ENCODE measurements at regions not wholly inside any gene's neighbourhood (a gene's known extent, or its start where the extent isn't known, plus 50 kb on each side); places are given as distances from the start of the nearest gene placed in this dataset.

GRCh38 chr2:13572466-13572865 lies 855.7 kb downstream of the TRIB2 start:
- no peaks in the 10 kb centered on the region for H3K4me1 ChIP-seq (ENCODE audit: control insufficient read depth in 3 of 3, insufficient read depth in 2 of 3, low read depth in 1 of 3, low read length in 2 of 3)
- no peaks in the 10 kb centered on the region for H3K36me3 ChIP-seq (ENCODE audit: control insufficient read depth in 3 of 3, insufficient read depth in 2 of 3, low read depth in 1 of 3, low read length in 3 of 3)
- H3K27ac ChIP-seq (ENCODE audit: low read depth in 1 of 3, low read length in 2 of 3): no peak overlapping the region
- WGBS, 3 donors: 83 to 93% (median 92%) methylated on average over 2 of the region's 2 CpGs
- H3K9me3 ChIP-seq (ENCODE audit: control insufficient read depth in 2 of 2, insufficient read depth in 1 of 2, low read depth in 1 of 2, low read length in 1 of 2): no peaks in the 10 kb centered on the region
- DNase-seq: no peak
- no peaks in the 10 kb centered on the region for H3K27me3 ChIP-seq (ENCODE audit: control insufficient read depth in 3 of 3, insufficient read depth in 3 of 3, low read length in 3 of 3)
- no peak for FAIRE-seq
- no peak overlapping the region for H3K4me3 ChIP-seq (ENCODE audit: low read depth in 1 of 3, low read length in 3 of 3)

GRCh38 chr2:13574831-13575230 lies 858.1 kb downstream of the TRIB2 start:
- Histone ChIP-seq H3K4me1 (ENCODE audit: control insufficient read depth in 3 of 3, insufficient read depth in 2 of 3, low read depth in 1 of 3, low read length in 2 of 3) (no peaks in the 10 kb centered on the region), H3K9me3 (ENCODE audit: control insufficient read depth in 2 of 2, insufficient read depth in 1 of 2, low read depth in 1 of 2, low read length in 1 of 2) (no peaks in the 10 kb centered on the region), H3K27me3 (ENCODE audit: control insufficient read depth in 3 of 3, insufficient read depth in 3 of 3, low read length in 3 of 3) (no peaks in the 10 kb centered on the region), H3K27ac (ENCODE audit: low read depth in 1 of 3, low read length in 2 of 3) (no peak overlapping the region), H3K36me3 (ENCODE audit: control insufficient read depth in 3 of 3, insufficient read depth in 2 of 3, low read depth in 1 of 3, low read length in 3 of 3) (no peaks in the 10 kb centered on the region), H3K4me3 (ENCODE audit: low read depth in 1 of 3, low read length in 3 of 3) (no peak overlapping the region)
- FAIRE-seq (no peak), DNase-seq (no peak)
- 88 to 95% (median 92%) methylated on average over 2 of the region's 2 CpGs for whole genome bisulfite sequencing, 3 donors

GRCh38 chr2:13576406-13577036 lies 859.8 kb downstream of the TRIB2 start:
- FAIRE-seq (no peak), DNase-seq (no peak)
- no peak overlapping the region for H3K27ac ChIP-seq (ENCODE audit: low read depth in 1 of 3, low read length in 2 of 3)
- H3K36me3 ChIP-seq (ENCODE audit: control insufficient read depth in 3 of 3, insufficient read depth in 2 of 3, low read depth in 1 of 3, low read length in 3 of 3): no peaks in the 10 kb centered on the region
- no peak overlapping the region for H3K4me3 ChIP-seq (ENCODE audit: low read depth in 1 of 3, low read length in 3 of 3)
- no peaks in the 10 kb centered on the region for H3K4me1 ChIP-seq (ENCODE audit: control insufficient read depth in 3 of 3, insufficient read depth in 2 of 3, low read depth in 1 of 3, low read length in 2 of 3)
- WGBS, 3 donors: 58 to 70% (median 61%) methylated on average over 2 of the region's 2 CpGs
- no peaks in the 10 kb centered on the region for H3K27me3 ChIP-seq (ENCODE audit: control insufficient read depth in 3 of 3, insufficient read depth in 3 of 3, low read length in 3 of 3)
- peaks cover 0 to 3% of the 10 kb centered on the region in 2 donors for H3K9me3 ChIP-seq (ENCODE audit: control insufficient read depth in 2 of 2, insufficient read depth in 1 of 2, low read depth in 1 of 2, low read length in 1 of 2)

- peaks cover 0 to 3% of the 10 kb centered on the region in 2 donors for H3K9me3 ChIP-seq (ENCODE audit: control insufficient read depth in 2 of 2, insufficient read depth in 1 of 2, low read depth in 1 of 2, low read length in 1 of 2)
- 56 to 77% (median 71%) methylated on average over 1 of the region's 1 CpG for WGBS, 3 donors
- no peak overlapping the region for H3K4me3 ChIP-seq (ENCODE audit: low read depth in 1 of 3, low read length in 3 of 3)
- no peak for FAIRE-seq
- no peaks in the 10 kb centered on the region for H3K36me3 ChIP-seq (ENCODE audit: control insufficient read depth in 3 of 3, insufficient read depth in 2 of 3, low read depth in 1 of 3, low read length in 3 of 3)
- no peaks in the 10 kb centered on the region for H3K4me1 ChIP-seq (ENCODE audit: control insufficient read depth in 3 of 3, insufficient read depth in 2 of 3, low read depth in 1 of 3, low read length in 2 of 3)
- no peak for DNase-seq
- H3K27me3 ChIP-seq (ENCODE audit: control insufficient read depth in 3 of 3, insufficient read depth in 3 of 3, low read length in 3 of 3): no peaks in the 10 kb centered on the region
- H3K27ac ChIP-seq (ENCODE audit: low read depth in 1 of 3, low read length in 2 of 3): no peak overlapping the region
Measured at GRCh38 chr2:13578547-13578946, 861.8 kb downstream of the TRIB2 start.

- Histone ChIP-seq H3K9me3 (ENCODE audit: control insufficient read depth in 2 of 2, insufficient read depth in 1 of 2, low read depth in 1 of 2, low read length in 1 of 2) (peaks cover 0 to 3% of the 10 kb centered on the region in 2 donors), H3K36me3 (ENCODE audit: control insufficient read depth in 3 of 3, insufficient read depth in 2 of 3, low read depth in 1 of 3, low read length in 3 of 3) (no peaks in the 10 kb centered on the region), H3K27me3 (ENCODE audit: control insufficient read depth in 3 of 3, insufficient read depth in 3 of 3, low read length in 3 of 3) (no peaks in the 10 kb centered on the region), H3K4me1 (ENCODE audit: control insufficient read depth in 3 of 3, insufficient read depth in 2 of 3, low read depth in 1 of 3, low read length in 2 of 3) (no peaks in the 10 kb centered on the region), H3K4me3 (ENCODE audit: low read depth in 1 of 3, low read length in 3 of 3) (no peak overlapping the region), H3K27ac (ENCODE audit: low read depth in 1 of 3, low read length in 2 of 3) (no peak overlapping the region)
- 78 to 86% (median 83%) methylated on average over 10 of the region's 10 CpGs for WGBS, 3 donors
- no peak for FAIRE-seq
- DNase-seq: no peak
Measured at GRCh38 chr2:13581471-13581870, 864.7 kb downstream of the TRIB2 start.

- no peaks in the 10 kb centered on the region for H3K4me1 ChIP-seq (ENCODE audit: control insufficient read depth in 3 of 3, insufficient read depth in 2 of 3, low read depth in 1 of 3, low read length in 2 of 3)
- no peak overlapping the region for H3K4me3 ChIP-seq (ENCODE audit: low read depth in 1 of 3, low read length in 3 of 3)
- no peak overlapping the region for H3K27ac ChIP-seq (ENCODE audit: low read depth in 1 of 3, low read length in 2 of 3)
- H3K36me3 ChIP-seq (ENCODE audit: control insufficient read depth in 3 of 3, insufficient read depth in 2 of 3, low read depth in 1 of 3, low read length in 3 of 3): no peaks in the 10 kb centered on the region
- H3K27me3 ChIP-seq (ENCODE audit: control insufficient read depth in 3 of 3, insufficient read depth in 3 of 3, low read length in 3 of 3): no peaks in the 10 kb centered on the region
- H3K9me3 ChIP-seq (ENCODE audit: control insufficient read depth in 2 of 2, insufficient read depth in 1 of 2, low read depth in 1 of 2, low read length in 1 of 2): peaks cover 0 to 3% of the 10 kb centered on the region in 2 donors
- FAIRE-seq (no peak), DNase-seq (no peak)
Measured at GRCh38 chr2:13583609-13584008, 866.9 kb downstream of the TRIB2 start.

- FAIRE-seq: no peak
- WGBS, 3 donors: 77 to 83% (median 80%) methylated on average over 2 of the region's 2 CpGs
Measured at GRCh38 chr2:13584020-13584419, 867.3 kb downstream of the TRIB2 start.

GRCh38 chr2:13585732-13586131 lies 869.0 kb downstream of the TRIB2 start:
- Histone ChIP-seq H3K9me3 (ENCODE audit: control insufficient read depth in 2 of 2, insufficient read depth in 1 of 2, low read depth in 1 of 2, low read length in 1 of 2) (peaks cover 0 to 3% of the 10 kb centered on the region in 2 donors), H3K4me3 (ENCODE audit: low read depth in 1 of 3, low read length in 3 of 3) (no peak overlapping the region), H3K27me3 (ENCODE audit: control insufficient read depth in 3 of 3, insufficient read depth in 3 of 3, low read length in 3 of 3) (no peaks in the 10 kb centered on the region), H3K36me3 (ENCODE audit: control insufficient read depth in 3 of 3, insufficient read depth in 2 of 3, low read depth in 1 of 3, low read length in 3 of 3) (no peaks in the 10 kb centered on the region), H3K27ac (ENCODE audit: low read depth in 1 of 3, low read length in 2 of 3) (no peak overlapping the region), H3K4me1 (ENCODE audit: control insufficient read depth in 3 of 3, insufficient read depth in 2 of 3, low read depth in 1 of 3, low read length in 2 of 3) (no peaks in the 10 kb centered on the region)
- FAIRE-seq (no peak), DNase-seq (no peak)

More at GRCh38 chr2:13584020-13584419, 867.3 kb downstream of the TRIB2 start:
- H3K4me1 ChIP-seq (ENCODE audit: control insufficient read depth in 3 of 3, insufficient read depth in 2 of 3, low read depth in 1 of 3, low read length in 2 of 3): no peaks in the 10 kb centered on the region
- no peak overlapping the region for H3K27ac ChIP-seq (ENCODE audit: low read depth in 1 of 3, low read length in 2 of 3)
- H3K9me3 ChIP-seq (ENCODE audit: control insufficient read depth in 2 of 2, insufficient read depth in 1 of 2, low read depth in 1 of 2, low read length in 1 of 2): peaks cover 0 to 3% of the 10 kb centered on the region in 2 donors
- no peaks in the 10 kb centered on the region for H3K36me3 ChIP-seq (ENCODE audit: control insufficient read depth in 3 of 3, insufficient read depth in 2 of 3, low read depth in 1 of 3, low read length in 3 of 3)
- no peak for DNase-seq
- H3K4me3 ChIP-seq (ENCODE audit: low read depth in 1 of 3, low read length in 3 of 3): no peak overlapping the region
- H3K27me3 ChIP-seq (ENCODE audit: control insufficient read depth in 3 of 3, insufficient read depth in 3 of 3, low read length in 3 of 3): no peaks in the 10 kb centered on the region

GRCh38 chr2:13596233-13596632 lies 879.5 kb downstream of the TRIB2 start:
- Histone ChIP-seq H3K9me3 (ENCODE audit: control insufficient read depth in 2 of 2, insufficient read depth in 1 of 2, low read depth in 1 of 2, low read length in 1 of 2) (peaks cover 0 to 3% of the 10 kb centered on the region in 2 donors), H3K4me1 (ENCODE audit: control insufficient read depth in 3 of 3, insufficient read depth in 2 of 3, low read depth in 1 of 3, low read length in 2 of 3) (no peaks in the 10 kb centered on the region), H3K27me3 (ENCODE audit: control insufficient read depth in 3 of 3, insufficient read depth in 3 of 3, low read length in 3 of 3) (no peaks in the 10 kb centered on the region), H3K36me3 (ENCODE audit: control insufficient read depth in 3 of 3, insufficient read depth in 2 of 3, low read depth in 1 of 3, low read length in 3 of 3) (no peaks in the 10 kb centered on the region), H3K27ac (ENCODE audit: low read depth in 1 of 3, low read length in 2 of 3) (no peak overlapping the region), H3K4me3 (ENCODE audit: low read depth in 1 of 3, low read length in 3 of 3) (no peak overlapping the region)
- no peak for DNase-seq
- no peak for FAIRE-seq
- WGBS, 3 donors: 62 to 77% (median 66%) methylated on average over 4 of the region's 4 CpGs
